ENCODE measurements at regions not wholly inside any gene's neighbourhood (a gene's known extent, or its start where the extent isn't known, plus 50 kb on each side); places are given as distances from the start of the nearest gene placed in this dataset.

DNA sequence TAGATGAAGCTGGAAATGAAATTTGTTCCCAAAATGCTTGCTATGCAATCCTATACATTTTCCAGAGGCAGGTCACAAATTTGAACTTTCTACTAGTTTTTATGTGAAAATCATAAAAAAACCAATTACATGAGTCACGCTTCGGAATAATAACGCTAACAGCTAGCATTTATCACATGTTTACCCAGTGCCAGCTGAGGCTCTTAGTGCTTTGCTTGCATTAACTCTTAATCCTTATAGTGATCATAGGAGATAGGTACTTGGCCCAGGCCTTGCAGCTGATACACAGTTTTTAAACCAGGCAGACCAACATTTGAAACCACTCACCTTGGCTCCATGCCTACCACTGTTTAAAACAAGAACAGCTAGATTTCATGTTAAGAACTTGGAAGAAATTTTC, 131.8 kb upstream of the RAG2 start:
- TF ChIP-seq, protein P1, sequence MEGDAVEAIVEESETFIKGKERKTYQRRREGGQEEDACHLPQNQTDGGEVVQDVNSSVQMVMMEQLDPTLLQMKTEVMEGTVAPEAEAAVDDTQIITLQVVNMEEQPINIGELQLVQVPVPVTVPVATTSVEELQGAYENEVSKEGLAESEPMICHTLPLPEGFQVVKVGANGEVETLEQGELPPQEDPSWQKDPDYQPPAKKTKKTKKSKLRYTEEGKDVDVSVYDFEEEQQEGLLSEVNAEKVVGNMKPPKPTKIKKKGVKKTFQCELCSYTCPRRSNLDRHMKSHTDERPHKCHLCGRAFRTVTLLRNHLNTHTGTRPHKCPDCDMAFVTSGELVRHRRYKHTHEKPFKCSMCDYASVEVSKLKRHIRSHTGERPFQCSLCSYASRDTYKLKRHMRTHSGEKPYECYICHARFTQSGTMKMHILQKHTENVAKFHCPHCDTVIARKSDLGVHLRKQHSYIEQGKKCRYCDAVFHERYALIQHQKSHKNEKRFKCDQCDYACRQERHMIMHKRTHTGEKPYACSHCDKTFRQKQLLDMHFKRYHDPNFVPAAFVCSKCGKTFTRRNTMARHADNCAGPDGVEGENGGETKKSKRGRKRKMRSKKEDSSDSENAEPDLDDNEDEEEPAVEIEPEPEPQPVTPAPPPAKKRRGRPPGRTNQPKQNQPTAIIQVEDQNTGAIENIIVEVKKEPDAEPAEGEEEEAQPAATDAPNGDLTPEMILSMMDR (IDR thresholded peaks at IDR 0.05; ENCODE audit: low read depth, low read length) = no peak
- H3K4me3 ChIP-seq (ENCODE audit: low read depth, low read length) = no peak overlapping the region

DNA sequence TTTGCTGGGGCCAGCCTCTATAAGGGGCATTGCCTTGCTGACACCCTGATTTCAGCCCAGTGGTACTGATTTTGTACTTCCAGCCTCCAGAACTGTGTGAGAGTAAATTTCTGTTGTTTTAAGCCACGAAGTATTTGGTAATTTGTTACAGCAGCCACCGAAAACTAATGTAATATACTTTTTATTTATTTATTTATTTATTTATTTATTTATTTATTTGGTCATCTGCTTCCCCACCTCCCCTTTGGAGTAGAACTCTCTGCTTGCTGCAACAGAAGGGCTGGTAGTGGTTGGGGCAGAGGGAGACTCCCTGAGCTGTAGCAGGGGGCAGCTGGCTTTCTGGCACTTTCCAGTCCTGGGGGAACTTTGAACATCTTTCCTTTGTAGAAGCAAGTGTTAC, 128.4 kb upstream of the RAG2 start:
- no peak overlapping the region for H3K4me3 ChIP-seq (ENCODE audit: low read depth, low read length)
- TF ChIP-seq, protein P1 (IDR thresholded peaks at IDR 0.05; ENCODE audit: low read depth, low read length) = no peak

- H3K4me3 ChIP-seq (ENCODE audit: low read depth, low read length) = no peak overlapping the region
- TF ChIP-seq, protein P1 (IDR thresholded peaks at IDR 0.05; ENCODE audit: low read depth, low read length) = no peak
These were observed 126.8 kb upstream of the RAG2 start for GRCh38 chr11:36724742-36725385.

DNA sequence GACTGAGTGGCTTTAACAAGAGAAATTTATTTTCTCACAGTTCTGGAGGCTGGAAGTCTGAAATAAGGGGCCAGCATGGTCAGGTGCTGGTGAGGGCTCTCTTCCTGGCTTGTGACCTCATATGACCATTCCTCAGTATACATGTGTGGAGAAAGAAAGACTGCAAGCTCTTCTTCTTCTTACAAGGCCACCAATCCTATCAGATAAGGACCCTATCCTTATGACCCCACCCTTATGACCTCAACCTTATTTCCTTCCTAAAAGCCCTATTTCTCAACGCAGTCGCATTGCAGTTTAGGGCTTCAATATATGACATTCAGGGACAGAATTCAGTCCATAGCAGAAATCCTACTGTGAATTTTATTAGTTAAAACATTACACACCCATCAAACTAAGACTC, 124.4 kb upstream of the RAG2 start:
- TF ChIP-seq, protein P1 (IDR thresholded peaks at IDR 0.05; ENCODE audit: low read depth, low read length) = no peak

GRCh38 chr11:36719358-36720107, 121.5 kb upstream of the RAG2 start:
- no peak overlapping the region for H3K4me3 ChIP-seq (ENCODE audit: low read depth, low read length)
- TF ChIP-seq, protein P1 (IDR thresholded peaks at IDR 0.05; ENCODE audit: low read depth, low read length) = no peak

More for the DNA sequence above, 124.4 kb upstream of the RAG2 start:
- no peak overlapping the region for H3K4me3 ChIP-seq (ENCODE audit: low read depth, low read length)

- no peak overlapping the region for H3K4me3 ChIP-seq (ENCODE audit: low read depth, low read length)
- TF ChIP-seq, protein P1 (IDR thresholded peaks at IDR 0.05; ENCODE audit: low read depth, low read length) = no peak
These were observed 120.4 kb upstream of the RAG2 start for GRCh38 chr11:36718451-36718850.

DNA sequence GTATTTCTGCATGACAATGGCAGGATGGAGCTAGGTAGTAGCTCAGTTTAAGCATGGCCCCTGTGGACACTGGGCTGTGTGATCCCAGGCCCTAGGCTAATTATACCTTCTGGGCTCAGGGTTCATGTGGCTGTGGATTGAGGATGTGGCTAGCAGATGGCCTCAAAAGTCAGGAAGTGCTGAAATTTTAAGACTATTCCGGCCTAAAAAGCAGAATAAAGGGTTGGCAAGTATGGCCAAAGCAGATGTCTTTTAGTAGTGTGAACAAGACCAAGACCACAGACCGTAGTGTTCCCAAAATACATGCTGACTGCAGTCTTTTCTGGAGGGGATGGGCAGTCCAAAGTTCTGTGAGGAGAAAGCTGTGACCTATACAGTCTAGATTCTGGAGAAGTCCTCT, 115.7 kb upstream of the RAG2 start:
- TF ChIP-seq, protein P1 (IDR thresholded peaks at IDR 0.05; ENCODE audit: low read depth, low read length) = no peak
- no peak overlapping the region for H3K4me3 ChIP-seq (ENCODE audit: low read depth, low read length)

Data from WI38 (cell line).